DMS53 treated with DMSO at 0.1 percent for 48 hours (cell line): ENCODE measurements at regions not wholly inside any gene's neighbourhood (a gene's known extent, or its start where the extent isn't known, plus 50 kb on each side); places are given as distances from the start of the nearest gene placed in this dataset.

ENCODE experiments used
- DNase-seq: peaks from one replicate; lab custom pipeline; 2025; ENCODE audit not compliant: unreplicated experiment; lab: John Stamatoyannopoulos, UW

DNA sequence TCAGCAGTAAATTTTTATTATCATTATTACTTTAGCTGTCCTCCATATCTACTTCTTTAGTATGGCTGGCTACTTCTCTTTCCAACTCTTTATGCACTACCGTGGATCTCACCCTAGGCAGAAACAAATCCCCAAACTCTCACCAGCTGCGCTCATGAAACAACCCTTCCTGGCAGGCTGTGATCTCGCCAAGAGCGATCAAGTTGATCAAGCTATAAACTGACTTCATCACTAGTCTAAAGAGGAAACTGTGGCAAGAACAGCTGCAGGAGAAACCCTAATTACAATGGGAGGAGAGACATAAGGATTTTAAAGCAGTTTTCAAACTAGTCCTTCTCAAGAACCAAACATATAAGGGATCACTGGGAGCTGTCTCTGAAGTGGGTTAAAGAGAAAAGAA is 160.5 kb upstream of the PRSS58 start:
- no peak for DNase-seq

DNA sequence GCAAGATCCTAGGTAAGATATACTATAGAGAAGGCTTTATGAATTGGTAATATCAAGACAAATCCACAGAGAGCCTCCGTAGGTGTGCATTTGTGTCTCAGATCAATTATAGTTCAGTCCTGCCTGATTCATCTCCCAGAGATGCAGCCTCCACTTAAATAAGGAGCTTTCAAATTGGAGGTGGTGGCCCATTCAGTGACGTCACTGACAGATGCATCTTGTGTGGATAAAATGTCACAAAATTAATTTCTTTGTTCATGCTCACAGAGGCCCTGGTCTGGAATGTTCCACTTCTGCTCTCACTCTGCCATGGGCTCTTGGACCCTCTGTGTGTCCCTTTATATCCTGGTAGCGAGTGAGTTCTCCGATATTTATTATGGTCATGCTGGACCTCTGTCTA is 157.1 kb upstream of the PRSS58 start:
- DNase-seq, result no peak

DNA sequence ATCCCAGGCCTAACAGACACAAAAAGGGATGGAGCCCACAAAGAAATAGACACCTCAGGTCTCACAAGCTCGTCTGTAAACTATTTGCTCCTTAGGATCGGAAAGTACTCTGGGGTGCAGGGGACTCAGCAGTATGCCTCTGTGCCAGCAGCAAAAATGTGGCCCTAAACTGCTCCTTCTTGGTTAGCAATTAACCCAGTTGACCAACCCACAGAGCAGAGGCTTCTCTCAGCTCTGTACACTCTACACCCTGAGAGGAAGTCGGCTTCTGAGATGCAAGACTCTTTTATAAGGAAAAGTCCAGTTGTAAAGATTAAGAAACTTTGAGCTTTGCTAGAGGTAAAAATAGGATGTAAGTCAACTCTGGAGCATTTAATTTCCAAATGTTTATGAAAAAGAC is 156.3 kb upstream of the PRSS58 start:
- DNase-seq, result no peak

DNA sequence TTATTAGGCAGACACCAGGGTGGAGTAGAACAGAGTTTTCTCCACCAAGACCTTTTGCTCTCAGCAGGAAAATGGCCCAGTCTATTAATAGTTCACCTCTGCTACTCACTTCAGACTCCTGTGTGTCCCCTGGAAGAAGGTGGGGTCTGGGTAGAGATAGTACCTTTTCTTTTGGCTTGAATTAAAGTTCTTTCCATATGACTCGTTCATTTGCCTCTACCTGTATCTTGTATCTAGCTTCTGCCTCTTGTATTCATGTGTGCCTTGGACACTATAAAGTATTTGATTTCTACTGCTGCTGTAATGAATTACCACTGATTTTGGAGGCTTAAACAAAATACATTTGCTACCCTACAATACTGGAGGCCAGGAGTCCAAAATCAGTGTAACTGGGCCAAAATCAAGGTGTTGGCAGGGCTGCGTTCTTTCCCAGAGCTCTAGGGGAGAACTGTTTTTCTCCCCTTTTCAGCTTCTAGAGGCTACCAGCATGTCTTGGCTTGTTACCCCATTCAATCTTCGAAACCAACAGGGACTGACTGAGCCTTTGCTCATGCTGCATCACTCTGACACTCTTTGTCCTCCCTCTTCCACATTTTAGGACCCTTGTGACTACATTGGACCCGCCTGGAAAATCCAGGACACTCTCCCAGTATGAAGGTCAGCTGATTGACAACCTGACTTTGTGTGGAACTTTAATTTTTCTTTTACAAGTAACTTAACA is 155.6 kb upstream of the PRSS58 start:
- no peak for DNase-seq

DNA sequence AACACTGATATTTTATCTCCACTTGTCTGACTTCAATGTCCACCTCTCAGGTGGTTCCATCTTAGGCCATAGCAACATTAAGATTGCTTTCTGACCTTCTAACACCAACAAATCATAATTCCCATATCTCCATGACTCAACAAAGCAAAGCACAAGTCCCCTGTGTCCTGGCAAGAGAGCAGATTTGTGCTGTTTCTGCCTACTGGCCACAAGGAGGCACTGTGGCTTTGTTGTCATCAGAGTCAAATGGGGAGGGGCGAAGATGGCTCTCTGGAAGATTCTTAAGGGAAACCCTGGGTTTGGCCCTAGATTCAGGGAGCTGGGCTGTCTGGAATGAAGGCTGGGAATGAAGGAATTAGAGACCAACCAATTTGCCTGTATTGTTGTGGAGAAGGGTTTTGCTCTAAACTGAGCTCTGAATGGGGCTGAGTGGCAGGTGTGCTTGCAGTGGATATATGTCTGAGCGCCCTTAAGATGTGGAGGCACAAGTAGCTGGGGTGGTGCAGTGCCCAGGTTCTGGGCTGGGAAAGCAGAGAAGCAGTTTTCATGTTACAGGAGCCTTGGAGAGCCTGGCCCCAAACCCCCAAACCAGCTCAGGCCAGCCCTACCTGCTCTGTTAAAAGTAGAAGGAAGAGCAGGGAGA is 154.8 kb upstream of the PRSS58 start:
- DNase-seq, result no peak

DNA sequence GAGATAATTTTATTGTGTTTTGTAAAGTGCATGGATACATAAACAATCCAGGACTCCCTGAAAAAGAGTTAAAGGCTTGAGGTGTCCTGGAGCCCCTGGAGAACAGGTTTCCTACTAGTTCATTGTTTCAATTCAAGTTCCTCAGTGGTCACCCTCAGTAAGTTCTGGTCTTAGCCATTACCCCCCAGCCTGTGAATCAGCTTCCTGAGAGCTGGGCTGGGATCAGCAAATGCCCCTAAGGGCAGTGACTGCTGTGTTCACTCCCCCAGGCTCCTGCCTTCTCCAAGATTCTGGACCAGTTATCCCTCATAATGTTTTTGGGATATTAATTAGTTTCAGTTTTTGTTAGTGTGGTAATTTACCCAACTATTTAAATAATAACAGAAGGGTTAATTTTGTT is 151.6 kb upstream of the PRSS58 start:
- DNase-seq, result no peak

DNA sequence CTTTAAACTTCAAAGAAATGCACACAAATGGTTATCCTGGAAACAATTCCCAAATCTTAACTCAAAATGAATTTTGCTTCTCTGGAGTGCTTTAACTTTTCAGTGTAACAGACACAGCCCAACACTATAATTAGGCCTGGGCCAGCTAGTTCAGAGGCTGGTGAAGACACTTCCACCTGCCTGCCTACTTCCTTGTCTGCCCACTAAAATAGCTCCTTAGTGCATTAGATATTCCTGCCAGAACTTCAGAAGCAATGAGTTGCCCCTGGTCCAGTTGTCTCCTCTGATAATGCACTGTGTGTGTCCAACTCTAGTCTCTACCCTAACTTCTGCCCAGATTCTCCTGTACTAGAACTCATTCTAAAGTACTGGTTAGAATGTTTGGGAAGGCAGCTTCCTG is 150.9 kb upstream of the PRSS58 start:
- DNase-seq, result no peak

DNA sequence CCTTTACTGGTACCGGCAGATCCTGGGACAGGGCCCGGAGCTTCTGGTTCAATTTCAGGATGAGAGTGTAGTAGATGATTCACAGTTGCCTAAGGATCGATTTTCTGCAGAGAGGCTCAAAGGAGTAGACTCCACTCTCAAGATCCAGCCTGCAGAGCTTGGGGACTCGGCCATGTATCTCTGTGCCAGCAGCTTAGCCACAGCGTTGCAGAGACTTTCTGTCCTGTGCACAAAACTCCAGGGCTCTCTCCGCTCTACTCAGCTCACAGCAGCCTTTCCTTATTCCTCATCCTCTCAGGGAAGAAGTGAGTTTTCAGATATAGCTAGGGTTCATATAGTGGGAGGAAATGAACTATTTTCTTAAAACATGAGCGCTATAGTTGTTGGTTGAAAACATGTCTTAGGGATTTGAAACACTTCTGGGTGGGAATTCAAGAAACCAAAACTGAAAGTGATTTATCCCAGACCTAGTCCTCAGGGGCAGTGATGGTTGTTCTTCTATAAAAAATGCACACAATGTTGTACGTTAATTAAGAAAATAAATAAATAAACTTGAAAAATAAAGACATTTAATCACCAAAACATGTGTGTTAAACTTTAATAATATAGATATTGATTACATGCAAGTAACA is 150.2 kb upstream of the PRSS58 start:
- no peak for DNase-seq

DNA sequence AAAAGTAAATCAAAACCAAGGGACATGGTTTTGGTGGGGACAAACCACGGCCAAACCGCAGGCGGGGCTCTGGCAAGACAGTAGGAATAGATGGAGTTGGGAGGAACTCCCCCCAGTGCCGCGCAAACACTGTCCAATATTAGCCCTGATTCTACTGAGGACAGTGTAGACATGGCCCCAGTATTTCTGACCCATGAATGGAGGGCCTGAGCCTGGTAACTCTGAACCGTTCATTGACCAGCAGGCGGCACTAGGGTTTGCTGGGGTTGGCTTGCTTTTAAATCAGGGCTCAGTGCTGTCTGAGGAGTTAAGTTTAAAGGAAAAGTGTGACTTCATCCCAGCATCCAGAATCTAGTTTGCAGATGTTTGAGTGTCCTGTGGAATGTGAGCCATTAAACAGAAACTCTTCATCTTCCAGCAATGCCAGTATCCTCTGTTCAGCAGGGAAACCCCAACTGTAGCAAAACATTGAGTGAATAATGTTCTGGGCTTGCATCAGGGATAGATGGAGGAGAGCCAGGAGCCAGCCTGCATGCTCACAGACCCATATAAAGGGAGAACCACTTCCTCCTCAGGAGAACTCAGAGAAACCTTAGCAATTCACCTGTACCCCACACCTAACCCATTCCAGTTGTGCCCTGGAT is 147.4 kb upstream of the PRSS58 start:
- no peak for DNase-seq

DNA sequence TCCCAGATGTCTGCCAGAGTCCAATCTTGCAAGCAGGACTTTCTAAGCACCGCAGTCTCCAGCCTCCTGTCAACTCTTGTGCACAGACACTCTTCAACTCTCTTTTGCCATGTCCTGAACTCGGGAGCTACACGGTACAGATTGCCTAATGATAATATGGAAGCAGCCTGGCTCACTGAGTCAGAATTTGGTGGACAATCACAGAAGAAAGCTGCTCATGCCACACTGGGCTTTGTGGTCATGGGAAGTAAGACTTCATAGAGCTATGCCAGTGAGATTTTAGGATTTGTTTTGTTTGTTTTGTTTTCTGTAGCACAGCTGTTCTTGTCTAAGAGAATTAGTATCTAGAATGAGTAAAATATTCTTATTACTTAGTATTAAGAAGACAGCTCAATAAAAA is 144.1 kb upstream of the PRSS58 start:
- no peak for DNase-seq

DNA sequence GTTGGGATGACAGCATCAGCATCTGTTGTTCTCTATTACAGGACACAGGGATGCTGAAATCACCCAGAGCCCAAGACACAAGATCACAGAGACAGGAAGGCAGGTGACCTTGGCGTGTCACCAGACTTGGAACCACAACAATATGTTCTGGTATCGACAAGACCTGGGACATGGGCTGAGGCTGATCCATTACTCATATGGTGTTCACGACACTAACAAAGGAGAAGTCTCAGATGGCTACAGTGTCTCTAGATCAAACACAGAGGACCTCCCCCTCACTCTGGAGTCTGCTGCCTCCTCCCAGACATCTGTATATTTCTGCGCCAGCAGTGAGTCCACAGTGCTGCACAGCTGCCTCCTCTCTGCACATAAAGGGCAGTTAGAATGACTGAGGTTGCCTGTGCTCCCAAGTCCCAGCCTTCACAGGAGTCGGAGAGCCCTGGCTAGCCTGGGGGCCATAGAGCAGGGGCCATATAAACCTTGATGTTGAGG is 142.2 kb upstream of the PRSS58 start:
- DNase-seq, result no peak

DNA sequence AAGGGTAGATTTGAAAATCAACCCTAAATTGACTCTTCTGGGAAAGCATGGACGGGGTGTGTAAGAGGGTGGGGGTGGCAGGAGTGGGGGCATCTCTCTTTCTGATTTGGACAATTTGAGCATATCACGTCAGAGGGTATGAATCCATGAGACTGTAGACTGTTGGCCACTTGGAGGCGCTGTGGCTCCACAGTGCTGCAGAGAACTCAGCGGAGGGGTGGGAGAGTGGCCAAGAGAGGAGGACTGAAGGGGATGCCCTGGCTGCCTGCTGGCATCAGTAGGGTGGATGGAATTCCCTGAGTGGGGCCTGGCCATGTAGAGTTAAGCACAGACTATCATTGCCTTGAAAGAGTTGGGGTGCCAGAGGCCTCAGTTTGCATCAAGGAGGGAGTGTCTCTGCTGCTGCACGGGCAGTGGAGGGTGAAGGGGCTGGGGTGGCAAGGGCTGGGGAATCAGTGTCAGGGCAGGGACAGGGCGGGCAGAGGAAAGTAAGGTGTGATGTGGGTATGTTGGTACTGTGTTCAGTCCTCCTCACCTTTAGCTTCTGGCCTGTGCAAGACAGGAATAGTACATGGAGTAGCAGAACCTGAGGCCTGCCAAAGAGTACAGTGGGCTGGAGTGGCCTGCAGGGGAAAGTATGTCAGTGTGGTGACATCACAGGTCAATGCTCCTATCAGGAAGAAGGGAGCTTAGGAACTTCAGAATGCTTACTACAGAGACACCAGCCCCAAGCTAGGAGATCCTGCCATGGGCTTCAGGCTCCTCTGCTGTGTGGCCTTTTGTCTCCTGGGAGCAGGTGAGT is 133.5 kb upstream of the PRSS58 start:
- DNase-seq, result no peak

DNA sequence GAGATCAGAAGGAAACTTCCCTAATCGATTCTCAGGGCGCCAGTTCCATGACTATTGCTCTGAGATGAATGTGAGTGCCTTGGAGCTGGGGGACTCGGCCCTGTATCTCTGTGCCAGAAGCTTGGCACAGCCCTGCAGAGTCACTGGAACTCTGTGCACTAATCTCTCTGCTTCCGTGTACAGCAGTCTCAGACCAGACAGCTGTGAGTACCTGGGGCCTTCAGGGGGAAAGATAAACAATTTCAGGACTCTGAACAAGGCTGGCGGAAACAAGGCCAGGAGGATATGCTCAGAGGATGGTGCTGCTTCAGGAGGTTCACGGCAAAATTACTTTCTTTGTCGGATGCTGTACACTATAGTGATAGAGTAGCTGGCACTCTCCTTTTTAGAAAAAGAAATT is 131.7 kb upstream of the PRSS58 start:
- no peak for DNase-seq

DNA sequence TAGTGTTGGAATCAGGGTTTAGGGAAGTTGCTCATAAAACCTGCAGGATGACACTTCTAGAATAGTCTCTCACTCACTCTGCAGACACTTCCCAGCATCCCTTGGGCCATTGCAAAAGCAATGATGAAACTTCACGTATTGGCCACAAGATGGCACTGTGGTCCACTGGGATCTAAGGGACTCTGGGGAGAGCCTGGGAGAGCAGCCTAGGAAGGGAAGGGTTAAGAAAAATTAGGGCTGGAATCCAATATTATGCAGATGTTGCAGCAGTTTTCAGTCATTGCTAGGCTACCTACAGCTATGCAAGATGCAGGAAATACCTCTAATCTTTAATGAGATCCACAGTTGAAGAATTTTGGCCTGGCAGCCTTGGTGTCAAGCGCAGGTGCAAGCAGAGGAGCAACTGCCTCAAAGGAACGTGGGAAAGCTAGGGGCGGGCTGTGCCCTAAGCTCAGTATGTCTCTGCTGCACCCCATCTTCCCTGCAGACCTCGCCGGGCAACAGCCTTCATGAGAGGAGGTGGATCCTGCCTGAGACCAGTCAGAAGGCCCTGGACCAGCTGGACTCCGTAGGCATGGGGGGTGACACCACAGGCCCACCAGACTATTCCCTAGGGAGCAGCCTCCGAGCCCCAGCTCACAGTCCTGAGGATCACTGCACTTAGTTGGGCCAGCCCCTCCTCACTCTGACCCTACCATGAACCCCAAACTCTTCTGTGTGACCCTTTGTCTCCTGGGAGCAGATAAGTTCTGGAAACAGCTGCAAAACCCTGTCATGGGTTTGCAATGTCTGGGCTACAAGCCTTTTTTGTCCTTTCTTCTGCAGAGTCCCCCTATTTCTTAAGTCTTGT is 127.9 kb upstream of the PRSS58 start:
- DNase-seq, result no peak

DNA sequence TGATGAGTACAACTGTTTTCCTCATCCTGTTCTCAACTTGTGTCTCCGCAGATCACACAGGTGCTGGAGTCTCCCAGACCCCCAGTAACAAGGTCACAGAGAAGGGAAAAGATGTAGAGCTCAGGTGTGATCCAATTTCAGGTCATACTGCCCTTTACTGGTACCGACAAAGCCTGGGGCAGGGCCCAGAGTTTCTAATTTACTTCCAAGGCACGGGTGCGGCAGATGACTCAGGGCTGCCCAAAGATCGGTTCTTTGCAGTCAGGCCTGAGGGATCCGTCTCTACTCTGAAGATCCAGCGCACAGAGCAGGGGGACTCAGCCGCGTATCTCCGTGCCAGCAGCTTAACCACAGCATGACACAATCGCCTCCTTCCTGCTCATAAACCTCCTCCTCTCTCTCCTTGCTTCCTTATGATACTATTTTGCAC is 126.7 kb upstream of the PRSS58 start:
- no peak for DNase-seq

DNA sequence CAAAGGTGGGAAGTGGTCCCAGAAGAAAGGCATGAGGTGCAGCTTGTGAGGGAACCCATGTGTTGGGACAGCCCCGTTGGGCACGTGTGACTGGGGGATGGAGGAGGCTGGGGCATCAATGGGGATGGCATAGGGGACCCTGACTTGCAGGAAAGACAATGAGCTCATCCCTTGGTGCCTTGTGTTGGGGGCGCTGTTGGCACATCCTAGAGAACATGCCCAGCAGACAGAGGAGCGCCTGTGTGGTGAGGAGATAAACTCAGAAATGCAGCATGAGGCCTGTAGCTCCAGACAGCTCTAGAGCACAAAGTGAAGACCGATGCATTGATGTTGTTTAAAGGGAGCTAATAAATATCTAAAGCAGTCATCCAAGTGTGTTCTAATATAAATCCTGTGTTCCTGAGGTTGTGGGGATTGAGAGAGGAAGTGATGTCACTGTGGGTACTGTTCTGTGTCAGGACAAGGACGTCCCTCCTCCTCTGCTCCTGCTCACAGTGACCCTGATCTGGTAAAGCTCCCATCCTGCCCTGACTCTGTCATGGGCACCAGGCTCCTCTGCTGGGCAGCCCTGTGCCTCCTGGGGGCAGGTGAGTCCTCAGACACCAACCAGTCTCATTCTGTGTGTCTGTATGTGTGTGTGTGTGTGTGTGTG is 126.1 kb upstream of the PRSS58 start:
- DNase-seq, result no peak

DNA sequence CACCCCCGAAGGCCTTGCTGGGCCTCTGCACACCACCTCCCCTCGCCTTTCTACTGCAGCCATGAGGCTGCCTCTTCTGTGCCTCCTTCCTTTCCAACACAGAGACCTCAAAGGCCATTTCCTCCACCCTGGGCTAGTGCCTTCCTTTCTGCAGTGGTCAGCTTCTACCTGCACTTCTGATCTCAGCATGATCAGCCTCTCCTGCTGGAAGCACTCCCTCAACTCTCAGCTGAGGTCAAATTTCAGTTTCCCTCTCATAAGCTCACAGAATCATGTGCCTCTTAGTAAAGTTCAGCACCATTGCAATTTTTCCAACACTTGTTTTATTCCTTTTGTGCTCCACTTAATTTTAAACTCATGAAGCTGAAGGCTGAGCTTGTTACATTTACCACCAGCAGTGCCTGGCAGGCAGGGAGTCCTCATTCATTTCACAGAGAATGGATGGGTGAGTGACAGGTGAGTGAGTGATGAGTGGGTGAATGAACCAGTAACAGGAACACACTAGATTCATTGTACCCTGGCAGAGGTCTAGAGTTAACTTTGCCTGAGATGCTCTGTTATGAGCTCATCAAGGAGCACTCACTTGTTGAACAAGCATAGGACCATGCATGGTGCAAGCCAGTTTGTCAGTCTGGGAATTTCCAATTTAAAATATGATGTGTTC is 124.0 kb upstream of the PRSS58 start:
- no peak for DNase-seq

DNA sequence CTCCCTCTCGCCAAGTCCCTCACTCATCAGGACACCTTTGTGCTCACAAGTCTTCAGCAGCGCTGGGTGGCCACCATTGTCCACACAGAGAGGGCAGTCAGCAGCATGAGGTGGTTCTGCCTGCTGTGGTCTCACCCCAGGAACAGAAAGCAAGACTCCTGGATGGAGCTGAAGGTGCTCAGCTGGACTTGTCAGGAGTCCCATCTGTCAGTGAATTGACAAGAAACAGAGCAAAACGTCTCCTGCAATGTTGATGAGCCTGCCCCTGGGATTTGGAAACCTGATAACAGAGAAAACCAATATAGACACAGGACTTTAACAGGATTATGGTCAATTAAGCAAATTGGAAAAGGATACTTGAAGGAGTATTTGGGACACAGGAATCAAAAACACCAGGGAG is 122.2 kb upstream of the PRSS58 start:
- DNase-seq, result no peak
